ENCODE measurements at regions not wholly inside any gene's neighbourhood (a gene's known extent, or its start where the extent isn't known, plus 50 kb on each side); places are given as distances from the start of the nearest gene placed in this dataset.

- TF ChIP-seq CTCF (IDR thresholded peaks at IDR 0.05) (no peak), POLR2A (IDR thresholded peaks at IDR 0.05) (no peak)
Observed at GRCh38 chr4:148800336-148800885, 358.2 kb upstream of the NR3C2 start.

Measured in vagina (tissue), 2 donors.